Aorta (tissue), 5 donors: ENCODE measurements at regions not wholly inside any gene's neighbourhood (a gene's known extent, or its start where the extent isn't known, plus 50 kb on each side); places are given as distances from the start of the nearest gene placed in this dataset.

Experiments
- ATAC-seq: fragments of 200-7000 bp; cut with Tn5 transposase; one replicate; pipeline ENCODE4 v1.9.1; 2022; ENCODE audit warnings: moderate library complexity; ENCODE audit not compliant: low FRiP score
- DNase-seq, 2 donors: peaks; one replicate each; pipeline ENCODE4 v3.0.0-alpha.2; 2020
- H3K27ac ChIP-seq, 2 donors: one replicate each; pipeline ENCODE4 v1.5.1; 2013; ENCODE audit warnings: low read length in 2 of 2, mild to moderate bottlenecking in 2 of 2, moderate library complexity in 2 of 2, control low read depth in 1 of 2, inconsistent platforms in 1 of 2, low read depth in 1 of 2
- H3K27me3 ChIP-seq, 2 donors: one replicate each; pipeline ENCODE4 v1.6.1; 2013; ENCODE audit warnings: control low read depth in 1 of 2, low read length in 1 of 2, mild to moderate bottlenecking in 1 of 2, moderate library complexity in 1 of 2; ENCODE audit not compliant: insufficient read depth in 2 of 2, control insufficient read depth in 1 of 2
- H3K36me3 ChIP-seq, 2 donors: one replicate each; pipeline ENCODE4 v1.6.1; 2013; ENCODE audit warnings: control low read depth in 1 of 2, low read length in 1 of 2, mild to moderate bottlenecking in 1 of 2; ENCODE audit not compliant: insufficient read depth in 2 of 2, control insufficient read depth in 1 of 2
- H3K4me1 ChIP-seq, 2 donors: one replicate each; pipeline ENCODE4 v1.6.1; 2013; ENCODE audit warnings: low read length in 2 of 2, control low read depth in 1 of 2, mild to moderate bottlenecking in 1 of 2, moderate library complexity in 1 of 2; ENCODE audit not compliant: insufficient read depth in 2 of 2, control insufficient read depth in 1 of 2
- H3K4me3 ChIP-seq, 2 donors: one replicate each; pipeline ENCODE4 v1.5.1; 2013; ENCODE audit warnings: low read length in 2 of 2, control low read depth in 1 of 2, mild to moderate bottlenecking in 1 of 2
- H3K9me3 ChIP-seq: one replicate; pipeline ENCODE4 v1.6.1; 2013; ENCODE audit warnings: mild to moderate bottlenecking, low read length; ENCODE audit not compliant: control insufficient read depth
- WGBS, 2 donors: extraction: QIAGEN DNeasy Blood & Tissue Kit; methylation state at CpG; one replicate each; pipeline ENCODE4 v1.1.7; 2013; 5-methylcytosine and 5-hydroxymethylcytosine counted together
- intact Hi-C, 2 donors: fragments of 100-400 bp; cut with DNase I; formaldehyde crosslinking; loops; one replicate each; pipeline versions ENCODE4 v1.14.2 to v1.15.0; 2022
- donor health status: healthy with polysubstance abuse.
- donor health status: Bipolar disorder and iron deficiency.
- donor health status: DM: no; HTN: no; CAD: no.
- donor health status: DM: no; HTN: no; CAD: no.
- donor health status: DM: yes; HTN: yes; CAD: no.

DNA sequence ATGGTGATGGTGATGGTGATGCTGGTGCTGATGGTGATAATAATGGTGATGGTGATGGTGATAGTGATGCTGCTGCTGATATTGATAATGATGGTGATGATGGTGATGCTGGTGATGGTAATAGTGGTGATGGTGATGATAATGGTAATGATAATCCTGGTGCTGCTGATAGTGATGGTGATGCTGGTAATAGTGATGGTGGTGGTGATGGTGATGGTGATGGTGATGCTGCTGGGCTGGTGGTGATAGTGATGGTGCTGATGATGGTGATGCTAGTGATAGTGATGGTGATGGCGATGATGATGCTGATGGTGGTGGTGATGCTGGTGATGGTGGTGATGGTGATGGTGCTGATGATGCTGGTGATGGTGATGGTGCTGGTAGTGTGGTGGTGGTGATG is 58.4 kb upstream of the IGSF21 start:
- no peak for DNase-seq
- Histone ChIP-seq H3K4me1 (no peaks in the 10 kb centered on the region), H3K9me3 (no peaks in the 10 kb centered on the region), H3K36me3 (no peaks in the 10 kb centered on the region), H3K4me3 (no peak overlapping the region), H3K27me3 (no peaks in the 10 kb centered on the region), H3K27ac (no peak overlapping the region)
- WGBS, 2 donors: 92 to 100% methylated on average over 1 of the region's 1 CpG
- intact Hi-C loops: no loop called here
- no peak for ATAC-seq

- H3K27me3 ChIP-seq: no peaks in the 10 kb centered on the region
- H3K4me3 ChIP-seq: no peak overlapping the region
- DNase-seq (no peak), ATAC-seq (no peak)
- no peaks in the 10 kb centered on the region for H3K36me3 ChIP-seq
- H3K4me1 ChIP-seq: no peaks in the 10 kb centered on the region
- intact Hi-C loops: no loop called here
- no peaks in the 10 kb centered on the region for H3K9me3 ChIP-seq
- H3K27ac ChIP-seq: no peak overlapping the region
- 65 to 71% methylated on average over 8 of the region's 8 CpGs for WGBS, 2 donors
These were observed 54.9 kb upstream of the IGSF21 start for GRCh38 chr1:18052671-18053070.

GRCh38 chr1:18055156-18055555 is 52.4 kb upstream of the IGSF21 start:
- 88% methylated on average over 14 of the region's 14 CpGs for WGBS, 2 donors

GRCh38 chr1:18056545-18056944 is 51.1 kb upstream of the IGSF21 start:
- Histone ChIP-seq H3K4me1 (no peaks in the 10 kb centered on the region), H3K27me3 (no peaks in the 10 kb centered on the region), H3K4me3 (no peak overlapping the region), H3K36me3 (no peaks in the 10 kb centered on the region), H3K9me3 (no peaks in the 10 kb centered on the region), H3K27ac (no peak overlapping the region)
- 87 to 88% methylated on average over 1 of the region's 1 CpG for WGBS, 2 donors
- intact Hi-C loops: no loop called here
- ATAC-seq: no peak
- DNase-seq: no peak

More at GRCh38 chr1:18055156-18055555, 52.4 kb upstream of the IGSF21 start:
- H3K36me3 ChIP-seq: no peaks in the 10 kb centered on the region
- H3K4me3 ChIP-seq: no peak overlapping the region
- no peak overlapping the region for H3K27ac ChIP-seq
- ATAC-seq (no peak), DNase-seq (no peak)
- H3K9me3 ChIP-seq: no peaks in the 10 kb centered on the region
- H3K4me1 ChIP-seq: no peaks in the 10 kb centered on the region
- no peaks in the 10 kb centered on the region for H3K27me3 ChIP-seq
- intact Hi-C loops: no loop called here

DNA sequence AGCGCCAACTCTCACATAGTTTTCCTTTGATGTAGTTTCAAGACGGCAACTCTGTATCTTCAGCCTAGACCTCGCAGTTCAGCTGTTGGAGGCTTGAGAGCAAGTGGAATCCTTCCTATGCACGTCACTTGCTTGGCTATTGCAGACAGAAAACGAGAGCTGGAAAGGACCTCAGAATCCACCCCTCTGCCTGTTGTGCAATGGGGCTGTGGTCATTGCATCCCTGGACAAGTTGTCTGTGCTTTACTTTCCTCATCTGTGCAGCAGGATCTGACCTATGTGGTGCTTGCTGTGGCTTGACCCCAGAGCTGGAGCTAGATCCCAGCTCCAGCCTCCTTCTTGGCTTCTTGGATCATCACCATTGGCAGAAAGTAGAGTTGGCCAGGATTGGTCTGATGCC is 50.0 kb upstream of the IGSF21 start:
- WGBS, 2 donors: 72 to 73% methylated on average over 5 of the region's 5 CpGs
- no peaks in the 10 kb centered on the region for H3K27me3 ChIP-seq
- H3K9me3 ChIP-seq: no peaks in the 10 kb centered on the region
- no peaks in the 10 kb centered on the region for H3K36me3 ChIP-seq
- no peak for DNase-seq
- H3K4me3 ChIP-seq: no peak overlapping the region
- ATAC-seq: no peak
- intact Hi-C loops: no loop called here
- H3K27ac ChIP-seq: no peak overlapping the region
- H3K4me1 ChIP-seq: no peaks in the 10 kb centered on the region
